HG03097 (cell line): ENCODE measurements at regions not wholly inside any gene's neighbourhood (a gene's known extent, or its start where the extent isn't known, plus 50 kb on each side); places are given as distances from the start of the nearest gene placed in this dataset.

Source experiments
- ATAC-seq: cut with Tn5 transposase; IDR thresholded peaks from one replicate; pipeline ENCODE4 v1.9.1; 2021; ENCODE audit not compliant: unreplicated experiment, low FRiP score

GRCh38 chr11:10386861-10387205 is 68.2 kb upstream of the AMPD3 start:
- ATAC-seq: no peak

- no peak for ATAC-seq
Observed at GRCh38 chr11:10387206-10388083, 67.6 kb upstream of the AMPD3 start.

GRCh38 chr11:10388101-10388500 is 67.0 kb upstream of the AMPD3 start:
- ATAC-seq: no peak

- no peak for ATAC-seq
Observed at GRCh38 chr11:10388574-10388973, 66.5 kb upstream of the AMPD3 start.

DNA sequence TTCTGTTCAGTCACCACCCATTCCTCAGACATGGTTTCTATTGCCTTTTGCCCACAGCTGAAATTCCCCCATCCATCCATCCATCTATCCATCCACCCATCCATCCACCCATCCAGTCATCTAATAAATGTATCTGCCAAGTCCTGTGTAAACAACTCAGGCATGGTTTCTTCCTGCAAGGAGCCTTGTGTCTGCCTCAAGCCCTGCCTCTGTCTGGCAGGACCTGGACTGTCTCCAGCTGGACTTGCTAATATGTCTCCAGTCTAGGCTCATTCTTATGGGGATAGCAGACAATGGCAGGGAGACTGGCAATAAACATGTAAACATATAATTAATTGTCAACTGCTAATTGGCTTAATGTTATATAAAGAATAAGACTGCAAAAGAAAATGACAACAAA is 64.7 kb upstream of the AMPD3 start:
- no peak for ATAC-seq

GRCh38 chr11:10392095-10393079 is 62.7 kb upstream of the AMPD3 start:
- ATAC-seq: no peak

GRCh38 chr11:10394229-10395101 is 60.6 kb upstream of the AMPD3 start:
- no peak for ATAC-seq

GRCh38 chr11:10395166-10395897 is 59.7 kb upstream of the AMPD3 start:
- no peak for ATAC-seq

- ATAC-seq: no peak
Observed at GRCh38 chr11:10396771-10397170, 58.3 kb upstream of the AMPD3 start.

- no peak for ATAC-seq
Observed at GRCh38 chr11:10397226-10397987, 57.7 kb upstream of the AMPD3 start.

DNA sequence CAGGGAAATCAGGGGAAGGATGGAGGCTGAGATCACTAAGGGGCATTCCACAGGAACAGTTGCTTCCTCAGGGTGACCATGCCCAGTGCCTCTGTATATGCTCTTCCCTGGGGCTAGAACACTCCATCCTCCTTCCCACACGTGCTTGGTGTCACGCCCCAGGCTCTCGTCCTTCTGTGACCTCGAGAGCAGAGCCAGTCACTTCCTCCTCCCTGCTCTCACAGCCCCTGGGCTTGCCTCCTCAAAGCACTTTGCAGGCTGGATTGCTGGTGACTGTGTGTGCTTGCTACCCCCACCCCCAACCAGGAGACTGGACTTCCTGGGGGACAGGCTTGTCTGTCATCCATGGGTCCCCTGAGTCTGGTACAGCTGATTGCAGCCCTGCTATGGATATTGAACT is 56.5 kb upstream of the AMPD3 start:
- no peak for ATAC-seq

DNA sequence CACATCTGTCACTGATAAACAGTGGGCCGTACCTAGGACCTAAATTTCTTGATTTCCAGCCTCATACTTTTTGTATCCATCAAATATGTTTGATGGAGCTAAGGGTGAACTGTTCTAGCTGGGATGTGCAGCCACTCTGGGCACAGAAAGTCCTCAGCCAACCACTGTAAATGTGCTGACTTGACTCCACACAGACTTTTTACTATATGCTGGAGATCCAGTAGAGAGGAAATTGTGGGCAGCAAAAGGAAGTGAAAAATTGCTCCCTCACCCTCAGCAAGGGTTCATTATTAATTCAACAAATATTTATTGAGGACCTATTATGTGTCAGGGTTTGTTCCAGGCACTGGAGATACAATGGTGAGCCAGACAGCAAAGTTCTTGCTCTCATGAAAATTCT is 54.2 kb upstream of the AMPD3 start:
- no peak for ATAC-seq

DNA sequence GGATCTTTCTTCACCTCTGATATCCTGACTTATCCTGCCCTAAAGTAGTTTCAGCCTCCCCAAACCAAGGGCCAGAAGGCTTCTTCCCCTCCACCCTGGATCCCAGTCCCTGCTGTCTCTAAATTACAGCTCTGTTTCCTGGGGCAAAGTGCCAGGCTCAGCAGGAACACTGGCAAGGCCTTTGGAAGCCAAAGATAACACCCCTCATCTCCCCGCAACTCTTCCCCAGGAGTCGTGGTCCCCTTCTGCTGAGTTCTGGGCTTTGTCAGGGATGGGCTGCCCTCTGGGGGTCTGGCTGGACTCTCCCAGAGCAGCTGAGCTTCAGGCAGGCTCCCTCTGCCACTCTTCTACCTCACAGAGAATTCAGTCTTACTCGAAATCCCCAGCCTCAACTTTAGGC is 53.8 kb upstream of the AMPD3 start:
- ATAC-seq: no peak

- no peak for ATAC-seq
Observed at GRCh38 chr11:10401696-10402392, 53.2 kb upstream of the AMPD3 start.
